SK-N-SH (cell line): ENCODE measurements at regions not wholly inside any gene's neighbourhood (a gene's known extent, or its start where the extent isn't known, plus 50 kb on each side); places are given as distances from the start of the nearest gene placed in this dataset.

Source experiments
- CTCF ChIP-seq: fragments of 200-600 bp; sonication (generic); IDR thresholded peaks from 2 replicates; pipeline ENCODE4 v1.6.1; 2017; ENCODE audit warnings: antibody characterized with exemption, mild to moderate bottlenecking, moderate library complexity
- ELF1 ChIP-seq: IDR thresholded peaks from 2 replicates; pipeline ENCODE4 v1.4.0; 2012
- EP300 ChIP-seq, 2 experiments: IDR thresholded peaks; 2 replicates each; pipeline versions ENCODE4 v1.4.0 to v1.6.1; 2012; ENCODE audit warnings: borderline replicate concordance in 1 of 2, low read depth in 1 of 2, low read length in 1 of 2
- GABPA ChIP-seq: IDR thresholded peaks from 2 replicates; pipeline ENCODE4 v1.4.0; 2012; ENCODE audit warnings: low read depth, mild to moderate bottlenecking
- TF ChIP-seq, protein P1 (sequence below): fragments of 150-350 bp; IDR thresholded peaks from 2 replicates; pipeline ENCODE4 v1.6.1; 2017; ENCODE audit warnings: antibody characterized with exemption, low read length, low read depth, borderline replicate concordance

GRCh38 chr10:108521827-108522492, 1357.5 kb upstream of the SORCS1 start:
- TF ChIP-seq, protein P1, sequence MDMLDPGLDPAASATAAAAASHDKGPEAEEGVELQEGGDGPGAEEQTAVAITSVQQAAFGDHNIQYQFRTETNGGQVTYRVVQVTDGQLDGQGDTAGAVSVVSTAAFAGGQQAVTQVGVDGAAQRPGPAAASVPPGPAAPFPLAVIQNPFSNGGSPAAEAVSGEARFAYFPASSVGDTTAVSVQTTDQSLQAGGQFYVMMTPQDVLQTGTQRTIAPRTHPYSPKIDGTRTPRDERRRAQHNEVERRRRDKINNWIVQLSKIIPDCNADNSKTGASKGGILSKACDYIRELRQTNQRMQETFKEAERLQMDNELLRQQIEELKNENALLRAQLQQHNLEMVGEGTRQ, result no peak
- TF ChIP-seq EP300 (IDR thresholded peaks at IDR 0.05; ENCODE audit: borderline replicate concordance in 1 of 2, low read depth in 1 of 2, low read length in 1 of 2), result no peak
- no peak for TF ChIP-seq CTCF
- no peak for TF ChIP-seq GABPA
- no peak for TF ChIP-seq ELF1
